SK-N-SH (cell line): ENCODE measurements at regions not wholly inside any gene's neighbourhood (a gene's known extent, or its start where the extent isn't known, plus 50 kb on each side); places are given as distances from the start of the nearest gene placed in this dataset.

Source experiments
- CTCF ChIA-PET: fragments of 300-600, 350-600 bp; formaldehyde crosslinking; extraction: SDS; loops from one replicate; lab custom pipeline; 2021; lab: Yijun Ruan, JAX
- POLR2A ChIA-PET: fragments of 350-600 bp; sonication (Branson Sonifier 250); formaldehyde crosslinking; extraction: SDS; loops from one replicate; lab custom pipeline; 2020; ENCODE audit warnings: antibody characterized with exemption, inconsistent platforms; lab: Yijun Ruan, JAX
- DNase-seq: peaks from one replicate; pipeline ENCODE4 v3.0.0; 2012
- H2AFZ ChIP-seq: fragments of 200-600 bp; sonication (generic); 2 replicates; pipeline ENCODE4 v1.8.1; 2016; ENCODE audit warnings: antibody characterized with exemption, mild to moderate bottlenecking, low read depth
- H3F3A ChIP-seq: fragments of 200-600 bp; sonication (generic); replicated peaks from 2 replicates; pipeline ENCODE3; 2016; ENCODE audit warnings: antibody characterized with exemption, mild to moderate bottlenecking; ENCODE audit not compliant: insufficient read depth
- H3K27ac ChIP-seq, 2 experiments: fragments of 200-500 bp in 1 of 2; fragments of 200-600 bp in 1 of 2; sonication (Bioruptor generic) in 1 of 2; sonication (generic), shearing (Covaris generic) in 1 of 2; 2 replicates each; pipeline versions ENCODE4 v1.5.1 to v1.6.1; 2014 to 2016; ENCODE audit warnings: low read depth in 2 of 2, inconsistent platforms in 1 of 2, low read length in 1 of 2, mild to moderate bottlenecking in 1 of 2, mixed read lengths in 1 of 2
- H3K27me3 ChIP-seq: fragments of 200-600 bp; sonication (generic), shearing (Covaris generic); 2 replicates; pipeline ENCODE4 v1.6.1; 2016; ENCODE audit warnings: mixed run types; ENCODE audit not compliant: insufficient read depth
- H3K36me3 ChIP-seq, 2 experiments: fragments of 200-500 bp in 1 of 2; fragments of 200-600 bp in 1 of 2; sonication (Bioruptor generic) in 1 of 2; sonication (generic) in 1 of 2; replicated peaks in 1 of 2; 2 replicates each; pipeline versions ENCODE3 to v1.5.1; 2014 to 2016; ENCODE audit warnings: low read length in 1 of 2, mild to moderate bottlenecking in 1 of 2; ENCODE audit not compliant: insufficient read depth in 2 of 2, control insufficient read depth in 1 of 2
- H3K4me1 ChIP-seq, 2 experiments: fragments of 200-500 bp in 1 of 2; fragments of 200-600 bp in 1 of 2; sonication (Bioruptor generic) in 1 of 2; sonication (generic), shearing (Covaris generic) in 1 of 2; 2 replicates each; pipeline versions ENCODE4 v1.5.1 to v1.6.1; 2014 to 2016; ENCODE audit warnings: low read depth in 1 of 2, low read length in 1 of 2, mixed run types in 1 of 2; ENCODE audit not compliant: insufficient read depth in 2 of 2, control insufficient read depth in 1 of 2
- H3K4me2 ChIP-seq: fragments of 200-600 bp; sonication (generic), shearing (Covaris generic); 2 replicates; pipeline ENCODE4 v1.6.1; 2017; ENCODE audit warnings: mixed run types
- H3K4me3 ChIP-seq, 2 experiments: fragments of 200-500 bp in 1 of 2; fragments of 200-600 bp in 1 of 2; sonication (Bioruptor generic) in 1 of 2; sonication (generic), shearing (Covaris generic) in 1 of 2; 2 replicates each; pipeline versions ENCODE4 v1.5.1 to v1.8.1; 2014 to 2016; ENCODE audit warnings: low read depth in 2 of 2, inconsistent platforms in 1 of 2, low read length in 1 of 2, mild to moderate bottlenecking in 1 of 2, mixed read lengths in 1 of 2, moderate library complexity in 1 of 2
- H3K79me2 ChIP-seq: fragments of 200-600 bp; sonication (generic); 2 replicates; pipeline ENCODE4 v1.8.1; 2017; ENCODE audit warnings: mild to moderate bottlenecking; ENCODE audit not compliant: insufficient read depth
- H3K9ac ChIP-seq: fragments of 200-600 bp; sonication (generic); 2 replicates; pipeline ENCODE4 v1.6.1; 2017; ENCODE audit warnings: mixed run types
- H3K9me2 ChIP-seq: fragments of 200-600 bp; sonication (generic); 2 replicates; pipeline ENCODE4 v1.6.1; 2017; ENCODE audit warnings: mixed run types
- H3K9me3 ChIP-seq: fragments of 200-600 bp; sonication (generic); 2 replicates; pipeline ENCODE4 v1.6.1; 2017; ENCODE audit warnings: mixed run types, mild to moderate bottlenecking, moderate library complexity
- H4K20me1 ChIP-seq: fragments of 200-600 bp; sonication (generic); 2 replicates; pipeline ENCODE4 v1.6.1; 2017; ENCODE audit warnings: mild to moderate bottlenecking, mixed run types; ENCODE audit not compliant: insufficient read depth
- CHD2 ChIP-seq: fragments of 150-350 bp; IDR thresholded peaks from 2 replicates; pipeline ENCODE4 v1.6.1; 2018; ENCODE audit warnings: low read length; ENCODE audit not compliant: partially characterized antibody
- ELF1 ChIP-seq: IDR thresholded peaks from 2 replicates; pipeline ENCODE4 v1.4.0; 2012
- EP300 ChIP-seq, 2 experiments: IDR thresholded peaks; 2 replicates each; pipeline versions ENCODE4 v1.4.0 to v1.6.1; 2012; ENCODE audit warnings: borderline replicate concordance in 1 of 2, low read depth in 1 of 2, low read length in 1 of 2
- EZH2phosphoT487 ChIP-seq: fragments of 200-600 bp; sonication (generic); IDR thresholded peaks from 2 replicates; pipeline ENCODE4 v1.6.1; 2017; ENCODE audit warnings: low read depth, mixed run types, mild to moderate bottlenecking, antibody characterized with exemption, moderate library complexity, borderline replicate concordance
- FOSL2 ChIP-seq: IDR thresholded peaks from 2 replicates; pipeline ENCODE4 v1.4.0; 2012; ENCODE audit warnings: low read depth, mild to moderate bottlenecking, moderate library complexity, borderline replicate concordance
- IRF3 ChIP-seq: fragments of 150-350 bp; IDR thresholded peaks from 2 replicates; pipeline ENCODE4 v1.6.1; 2016; ENCODE audit warnings: mild to moderate bottlenecking, low read depth, low read length
- JUND ChIP-seq: IDR thresholded peaks from 2 replicates; pipeline ENCODE4 v1.4.0; 2012
- MAX ChIP-seq: IDR thresholded peaks from 2 replicates; pipeline ENCODE4 v1.4.0; 2012; ENCODE audit warnings: low read depth
- MXI1 ChIP-seq: IDR thresholded peaks from 2 replicates; pipeline ENCODE4 v1.6.1; 2012; ENCODE audit warnings: mild to moderate bottlenecking, low read depth, low read length, improper control_type of control experiment
- NRF1 ChIP-seq: IDR thresholded peaks from 2 replicates; pipeline ENCODE4 v1.6.1; 2012; ENCODE audit warnings: low read depth, mild to moderate bottlenecking, low read length
- PBX3 ChIP-seq: IDR thresholded peaks from 2 replicates; pipeline ENCODE4; 2012
- POLR2AphosphoS5 ChIP-seq: IDR thresholded peaks from 2 replicates; pipeline ENCODE4 v1.6.1; 2012; ENCODE audit warnings: low read depth, low read length
- RAD21 ChIP-seq: IDR thresholded peaks from 2 replicates; pipeline ENCODE4 v1.6.1; 2012; ENCODE audit warnings: mild to moderate bottlenecking, low read length
- RCOR1 ChIP-seq: fragments of 150-350 bp; IDR thresholded peaks from 2 replicates; pipeline ENCODE4 v1.6.1; 2017; ENCODE audit warnings: antibody characterized with exemption, low read length
- TAF1 ChIP-seq: IDR thresholded peaks from 2 replicates; pipeline ENCODE4 v1.6.1; 2012; ENCODE audit warnings: low read depth, mild to moderate bottlenecking, low read length, moderate library complexity, borderline replicate concordance
- TCF12 ChIP-seq: IDR thresholded peaks from 2 replicates; pipeline ENCODE4 v1.4.0; 2012
- USF1 ChIP-seq: IDR thresholded peaks from 2 replicates; pipeline ENCODE4 v1.4.0; 2012; ENCODE audit warnings: low read depth, borderline replicate concordance
- YY1 ChIP-seq: IDR thresholded peaks from 2 replicates; pipeline ENCODE4 v1.4.0; 2012; ENCODE audit warnings: low read depth, mild to moderate bottlenecking
- WGBS: methylation state at CpG from one replicate; pipeline ENCODE4 v1.1.6; 2017; ENCODE audit warnings: low lambda C conversion rate; 5-methylcytosine and 5-hydroxymethylcytosine counted together

GRCh38 chr21:27068811-27069210, 101.9 kb upstream of the ADAMTS5 start (continued):
- no peak for TF ChIP-seq RAD21
- no peak for TF ChIP-seq NRF1

GRCh38 chr21:27067226-27067625, 100.3 kb upstream of the ADAMTS5 start:
- Histone ChIP-seq H3K4me3 (no peak overlapping the region), H3K27ac (no peak overlapping the region), H3K36me3 (no peaks in the 10 kb centered on the region), H3K9me2 (no peaks in the 10 kb centered on the region), H3K4me1 (no peaks in the 10 kb centered on the region), H3K9me3 (no peaks in the 10 kb centered on the region), H3K79me2 (no peaks in the 10 kb centered on the region), H4K20me1 (no peaks in the 10 kb centered on the region), H3K27me3 (no peaks in the 10 kb centered on the region), H3K4me2 (no peak overlapping the region), H3F3A (no peaks in the 10 kb centered on the region), H2AFZ (no peak overlapping the region), H3K9ac (no peak overlapping the region)
- TF ChIP-seq POLR2AphosphoS5, result no peak
- TF ChIP-seq RCOR1, result no peak
- no peak for TF ChIP-seq IRF3
- TF ChIP-seq YY1, result no peak
- no peak for TF ChIP-seq USF1
- no peak for TF ChIP-seq MXI1
- 55% methylated on average over 1 of the region's 1 CpG for WGBS
- POLR2A ChIA-PET, result no interaction called here
- CTCF ChIA-PET, result no interaction called here
- DNase-seq, result no peak

GRCh38 chr21:27062443-27062842, 95.6 kb upstream of the ADAMTS5 start:
- Histone ChIP-seq H3K79me2 (no peaks in the 10 kb centered on the region; the same call in 1 of the 2 replicates), H4K20me1 (no peaks in the 10 kb centered on the region), H3K27me3 (no peaks in the 10 kb centered on the region), H3K36me3 (no peaks in the 10 kb centered on the region), H3F3A (peaks cover 4% of the 10 kb centered on the region), H3K4me2 (no peak overlapping the region), H2AFZ (no peak overlapping the region), H3K9me3 (no peaks in the 10 kb centered on the region), H3K27ac (no peak overlapping the region), H3K4me3 (no peak overlapping the region), H3K4me1 (no peaks in the 10 kb centered on the region; a peak in 1 of 4 replicates), H3K9me2 (no peaks in the 10 kb centered on the region), H3K9ac (no peak overlapping the region)
- no peak for DNase-seq
- ChIA-PET CTCF (interaction anchor here (1.4 kb wide), 1 partner anchor 17 kb away, joined by 3 read pairs; no protein-coding TSS in a partner anchor), POLR2A (no interaction called here)
- 70% methylated on average over 1 of the region's 1 CpG for WGBS
- no peak for TF ChIP-seq FOSL2

- no peaks in the 10 kb centered on the region for H3K9me3 ChIP-seq
- peaks cover 4% of the 10 kb centered on the region for H3F3A ChIP-seq
These were observed 94.9 kb upstream of the ADAMTS5 start for GRCh38 chr21:27061770-27062169.

More at GRCh38 chr21:27061770-27062169, 94.9 kb upstream of the ADAMTS5 start:
- Histone ChIP-seq H3K4me2 (no peak overlapping the region), H4K20me1 (no peaks in the 10 kb centered on the region), H3K4me1 (no peaks in the 10 kb centered on the region; a peak in 1 of 4 replicates), H3K9ac (no peak overlapping the region), H3K27me3 (no peaks in the 10 kb centered on the region), H3K36me3 (no peaks in the 10 kb centered on the region), H3K9me2 (no peaks in the 10 kb centered on the region), H3K4me3 (no peak overlapping the region), H3K27ac (no peak overlapping the region), H2AFZ (no peak overlapping the region)
- POLR2A ChIA-PET, result no interaction called here
- DNase-seq, result no peak
- CTCF ChIA-PET, result no interaction called here
- TF ChIP-seq TCF12, result no peak
- TF ChIP-seq EZH2phosphoT487, result no peak
- no peak for TF ChIP-seq TAF1
- TF ChIP-seq IRF3, result no peak
- TF ChIP-seq JUND, result no peak
- TF ChIP-seq MAX, result no peak
- TF ChIP-seq RAD21, result no peak
- TF ChIP-seq EP300 (IDR thresholded peaks at IDR 0.05; ENCODE audit: borderline replicate concordance in 1 of 2, low read depth in 1 of 2, low read length in 1 of 2), result no peak
- TF ChIP-seq CHD2, result no peak
- no peak for TF ChIP-seq PBX3
- TF ChIP-seq RCOR1, result no peak
- no peak for TF ChIP-seq MXI1
- TF ChIP-seq ELF1, result no peak
- TF ChIP-seq, all 33 proteins: peak for 0
- H3K79me2 ChIP-seq, result no peaks in the 10 kb centered on the region; the same call in 1 of the 2 replicates
